HCEC 1CT (cell line): ENCODE measurements at regions not wholly inside any gene's neighbourhood (a gene's known extent, or its start where the extent isn't known, plus 50 kb on each side); places are given as distances from the start of the nearest gene placed in this dataset.

Experiments
- DNase-seq: peaks from one replicate; pipeline ENCODE4 v3.0.0-alpha.2; 2017

GRCh38 chr14:65359503-65359902, 53.0 kb upstream of the FUT8 start:
- peak; percentile 69 for DNase-seq

GRCh38 chr14:65360144-65360784, 52.3 kb upstream of the FUT8 start:
- no peak for DNase-seq

- no peak for DNase-seq
Measured at GRCh38 chr14:65361920-65362319, 50.6 kb upstream of the FUT8 start.
